ENCODE measurements at regions not wholly inside any gene's neighbourhood (a gene's known extent, or its start where the extent isn't known, plus 50 kb on each side); places are given as distances from the start of the nearest gene placed in this dataset.

- no peaks in the 10 kb centered on the region for H3K36me3 Mint-ChIP-seq (ENCODE audit: insufficient read depth)
- no peak for DNase-seq (ENCODE audit: low spot score, unreplicated experiment)
- H3K4me1 Mint-ChIP-seq (ENCODE audit: low read depth) = no peaks in the 10 kb centered on the region
- no peak overlapping the region for H3K27ac Mint-ChIP-seq
- H3K9me3 Mint-ChIP-seq (ENCODE audit: low read depth) = no peaks in the 10 kb centered on the region
- H3K4me3 Mint-ChIP-seq (ENCODE audit: low read depth) = no peak overlapping the region
- H3K27me3 Mint-ChIP-seq = no peaks in the 10 kb centered on the region
- no peak for TF ChIP-seq CTCF (IDR thresholded peaks at IDR 0.05; ENCODE audit: unreplicated experiment)
Observed at GRCh38 chr13:64457976-64458375, 2772.2 kb downstream of the PCDH9 start.

- TF ChIP-seq CTCF (IDR thresholded peaks at IDR 0.05; ENCODE audit: unreplicated experiment) = no peak
- Mint-ChIP-seq H3K4me1 (ENCODE audit: low read depth) (no peaks in the 10 kb centered on the region), H3K27ac (no peak overlapping the region), H3K4me3 (ENCODE audit: low read depth) (no peak overlapping the region), H3K27me3 (no peaks in the 10 kb centered on the region), H3K36me3 (ENCODE audit: insufficient read depth) (no peaks in the 10 kb centered on the region), H3K9me3 (ENCODE audit: low read depth) (no peaks in the 10 kb centered on the region)
- no peak for DNase-seq (ENCODE audit: low spot score, unreplicated experiment)
Observed at GRCh38 chr13:64455124-64455523, 2775.0 kb downstream of the PCDH9 start.

- H3K27ac Mint-ChIP-seq = no peak overlapping the region
- no peak overlapping the region for H3K4me3 Mint-ChIP-seq (ENCODE audit: low read depth)
Observed at GRCh38 chr13:64453831-64454230, 2776.3 kb downstream of the PCDH9 start.

GRCh38 chr13:64446372-64446771 lies 2783.8 kb downstream of the PCDH9 start:
- H3K4me1 Mint-ChIP-seq (ENCODE audit: low read depth) = no peaks in the 10 kb centered on the region
- no peak overlapping the region for H3K27ac Mint-ChIP-seq
- H3K36me3 Mint-ChIP-seq (ENCODE audit: insufficient read depth) = no peaks in the 10 kb centered on the region
- no peaks in the 10 kb centered on the region for H3K27me3 Mint-ChIP-seq
- no peak for DNase-seq (ENCODE audit: low spot score, unreplicated experiment)
- H3K9me3 Mint-ChIP-seq (ENCODE audit: low read depth) = no peaks in the 10 kb centered on the region
- no peak overlapping the region for H3K4me3 Mint-ChIP-seq (ENCODE audit: low read depth)
- peak; percentile 44 for TF ChIP-seq CTCF (IDR thresholded peaks at IDR 0.05; ENCODE audit: unreplicated experiment)

More at GRCh38 chr13:64453831-64454230, 2776.3 kb downstream of the PCDH9 start:
- no peaks in the 10 kb centered on the region for H3K36me3 Mint-ChIP-seq (ENCODE audit: insufficient read depth)
- no peak for TF ChIP-seq CTCF (IDR thresholded peaks at IDR 0.05; ENCODE audit: unreplicated experiment)
- H3K4me1 Mint-ChIP-seq (ENCODE audit: low read depth) = no peaks in the 10 kb centered on the region
- no peaks in the 10 kb centered on the region for H3K9me3 Mint-ChIP-seq (ENCODE audit: low read depth)
- H3K27me3 Mint-ChIP-seq = no peaks in the 10 kb centered on the region
- no peak for DNase-seq (ENCODE audit: low spot score, unreplicated experiment)

- TF ChIP-seq CTCF (IDR thresholded peaks at IDR 0.05; ENCODE audit: unreplicated experiment) = no peak
- no peaks in the 10 kb centered on the region for H3K9me3 Mint-ChIP-seq (ENCODE audit: low read depth)
- no peaks in the 10 kb centered on the region for H3K36me3 Mint-ChIP-seq (ENCODE audit: insufficient read depth)
- H3K4me3 Mint-ChIP-seq (ENCODE audit: low read depth) = no peak overlapping the region
- no peak for DNase-seq (ENCODE audit: low spot score, unreplicated experiment)
- no peaks in the 10 kb centered on the region for H3K27me3 Mint-ChIP-seq
- no peaks in the 10 kb centered on the region for H3K4me1 Mint-ChIP-seq (ENCODE audit: low read depth)
- H3K27ac Mint-ChIP-seq = no peak overlapping the region
Observed at GRCh38 chr13:64441740-64442139, 2788.4 kb downstream of the PCDH9 start.
